T47D (cell line): ENCODE measurements at regions not wholly inside any gene's neighbourhood (a gene's known extent, or its start where the extent isn't known, plus 50 kb on each side); places are given as distances from the start of the nearest gene placed in this dataset.
"Not testable (repeated sequence)": the region's sequence is repeated elsewhere in the genome, so short reads cannot be mapped to it uniquely, and the experiment has no call there.

Source experiments
- DNase-seq, 2 experiments: peaks; one replicate each; pipeline versions ENCODE4 v3.0.0 to v3.0.0-alpha.2; 2011 to 2012; ENCODE audit warnings: low read depth in 1 of 2, low spot score in 1 of 2
- JUND ChIP-seq: IDR thresholded peaks from 2 replicates; pipeline ENCODE4 v1.6.1; 2012; ENCODE audit warnings: low read depth
- in situ Hi-C: cut with HindIII; loops from 2 replicates; pipeline ENCODE4 v1.10.0; 2016; ENCODE audit warnings: low sequenced_read_pairs, low pct_unique_long_range_greater_than_20kb

DNA sequence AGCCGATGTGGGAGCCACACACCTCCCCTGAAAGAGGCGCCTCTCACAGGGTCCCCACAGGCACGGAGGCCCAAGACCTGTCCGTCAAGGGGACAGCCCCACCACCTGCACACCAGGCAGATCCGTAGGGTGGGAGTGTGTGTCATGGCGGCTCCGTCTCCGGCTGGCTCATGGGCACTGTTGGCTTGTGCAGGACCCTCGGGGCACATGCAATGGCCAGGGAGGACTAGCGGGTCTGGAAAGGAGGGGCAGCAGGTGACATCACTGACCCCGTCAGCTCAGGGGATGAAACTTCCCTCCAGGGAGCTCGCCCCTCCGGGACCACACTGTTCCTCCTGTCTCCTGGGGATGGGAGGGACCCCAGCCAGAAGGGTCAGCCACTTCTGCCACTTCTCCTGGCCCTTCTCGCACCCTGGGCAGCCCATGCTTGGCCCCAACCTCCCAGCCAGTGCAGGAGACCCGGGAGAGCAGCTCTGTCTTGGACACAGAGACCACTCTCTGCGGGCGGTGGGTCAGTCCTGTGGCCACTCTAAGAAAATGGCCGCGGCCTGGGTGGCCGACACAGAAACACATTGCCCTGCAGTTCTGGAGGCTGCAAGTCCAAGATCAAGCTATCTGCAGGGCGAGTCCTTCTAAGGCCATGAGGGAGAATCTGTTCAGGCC, 75.1 kb upstream of the TWIST2 start:
- no peak for DNase-seq
- TF ChIP-seq JUND, result no peak
- in situ Hi-C loops, result no loop called here

GRCh38 chr2:238773472-238773871, 74.4 kb upstream of the TWIST2 start:
- no peak for TF ChIP-seq JUND
- DNase-seq, result no peak
- in situ Hi-C loops, result no loop called here

DNA sequence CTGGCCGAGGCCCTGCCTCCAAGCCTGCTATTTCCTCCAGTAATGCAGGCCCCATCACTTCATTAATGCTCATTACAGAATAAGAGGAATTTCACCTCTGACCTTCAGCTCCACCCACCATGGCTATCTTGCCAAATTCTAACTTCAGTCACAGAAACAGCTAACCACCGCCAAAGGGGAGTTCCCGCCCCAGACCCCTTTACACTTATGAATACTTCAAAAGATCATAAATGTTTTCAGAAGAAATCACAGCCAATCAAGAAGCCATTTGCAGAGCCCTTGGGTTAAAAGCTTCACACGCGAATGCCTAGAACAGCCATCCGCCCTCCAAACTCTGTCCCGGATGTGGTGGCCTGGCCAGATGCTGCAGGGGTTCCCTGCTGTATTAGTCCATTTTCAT, 73.8 kb upstream of the TWIST2 start:
- TF ChIP-seq JUND, result no peak
- in situ Hi-C loops, result no loop called here
- DNase-seq, result no peak

DNA sequence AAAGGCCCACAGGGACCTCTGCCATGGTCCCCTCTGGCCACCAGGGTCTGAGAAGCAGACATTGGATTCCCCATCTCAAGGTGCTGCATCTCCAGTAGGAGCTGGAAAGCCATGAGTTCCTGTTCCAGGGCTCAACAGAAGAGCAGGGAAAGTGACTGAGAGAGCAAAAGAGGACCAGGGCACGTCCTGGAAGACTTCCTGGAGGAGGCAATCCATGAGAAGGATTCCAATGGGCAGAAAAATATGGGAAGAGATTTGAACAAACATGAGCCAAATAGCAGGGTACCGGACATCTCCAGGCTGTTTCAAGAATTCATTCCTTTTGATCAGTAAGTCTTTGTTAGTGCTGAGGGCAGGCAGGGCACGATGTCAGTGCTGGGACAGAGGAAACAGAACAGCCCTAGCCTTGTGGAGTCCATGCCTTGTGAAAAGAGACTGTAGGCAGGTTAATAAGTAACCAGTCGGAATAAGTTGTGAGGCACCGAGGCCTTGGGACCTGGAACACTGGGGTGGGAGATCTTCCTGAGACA, 72.8 kb upstream of the TWIST2 start:
- no peak for DNase-seq
- in situ Hi-C loops, result no loop called here
- no peak for TF ChIP-seq JUND

DNA sequence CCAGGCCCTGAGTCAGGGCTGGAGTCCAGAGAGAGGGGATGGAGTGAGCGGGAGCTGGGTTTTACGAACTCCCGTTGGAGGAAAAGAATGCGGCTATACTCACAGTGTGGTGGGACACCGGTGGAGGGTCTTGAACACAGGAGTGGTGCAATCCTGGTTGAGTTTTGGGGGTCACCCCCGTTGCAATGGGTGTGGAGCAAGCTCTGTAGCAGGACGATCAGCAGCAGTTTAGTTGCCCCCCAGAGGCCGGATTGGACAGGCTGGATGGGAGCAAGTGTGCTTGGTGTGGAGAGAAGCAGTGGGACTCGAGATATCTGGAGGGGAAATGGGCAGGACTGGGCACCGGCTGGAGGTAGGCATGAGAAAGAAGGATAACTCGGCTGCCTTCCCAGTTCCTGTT, 72.3 kb upstream of the TWIST2 start:
- in situ Hi-C loops, result no loop called here

GRCh38 chr2:238776003-238776760, 71.7 kb upstream of the TWIST2 start:
- DNase-seq, result no peak
- in situ Hi-C loops, result no loop called here
- TF ChIP-seq JUND, result no peak

More for the DNA sequence above, 72.3 kb upstream of the TWIST2 start:
- no peak for DNase-seq
- TF ChIP-seq JUND, result no peak

DNA sequence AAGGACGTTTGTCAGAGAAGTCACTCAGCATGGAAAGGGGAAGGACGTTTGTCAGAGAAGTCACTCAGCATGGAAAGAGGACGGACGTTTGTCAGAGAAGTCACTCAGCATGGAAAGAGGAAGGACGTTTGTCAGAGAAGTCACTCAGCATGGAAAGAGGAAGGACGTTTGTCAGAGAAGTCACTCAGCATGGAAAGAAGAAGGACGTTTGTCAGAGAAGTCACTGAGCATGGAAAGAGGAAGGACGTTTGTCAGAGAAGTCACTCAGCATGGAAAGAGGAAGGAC, 71.2 kb upstream of the TWIST2 start:
- in situ Hi-C loops, DNase-seq: not testable (repeated sequence)

DNA sequence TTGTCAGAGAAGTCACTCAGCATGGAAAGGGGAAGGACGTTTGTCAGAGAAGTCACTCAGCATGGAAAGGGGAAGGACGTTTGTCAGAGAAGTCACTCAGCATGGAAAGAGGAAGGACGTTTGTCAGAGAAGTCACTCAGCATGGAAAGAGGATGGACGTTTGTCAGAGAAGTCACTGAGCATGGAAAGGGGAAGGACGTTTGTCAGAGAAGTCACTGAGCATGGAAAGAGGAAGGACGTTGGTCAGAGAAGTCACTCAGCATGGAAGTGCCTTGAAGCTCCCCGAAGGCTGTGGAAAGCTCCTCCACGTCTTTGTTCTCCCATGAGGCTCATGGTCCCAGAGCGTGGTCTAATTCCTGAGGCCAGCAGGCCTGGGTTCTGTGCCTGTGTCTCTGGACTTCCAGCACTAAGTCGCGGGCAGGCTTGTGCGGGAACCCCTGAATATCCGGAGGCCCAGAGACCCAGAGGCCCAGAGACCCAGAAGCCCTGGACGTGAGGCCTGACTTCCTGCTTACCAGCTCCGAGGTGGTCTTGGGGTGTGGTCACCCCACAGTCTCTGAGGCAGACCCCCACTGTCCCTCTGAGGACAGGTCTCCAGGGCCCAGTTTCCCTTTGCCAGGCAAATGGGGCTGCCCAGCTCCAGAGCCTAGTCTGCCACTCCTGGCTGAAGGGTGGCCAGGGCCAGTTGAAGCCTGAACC, 70.4 kb upstream of the TWIST2 start:
- DNase-seq, result no peak
- no peak for TF ChIP-seq JUND
- in situ Hi-C loops, result no loop called here

- no peak for TF ChIP-seq JUND
- in situ Hi-C loops, result no loop called here
- peak; percentile 50 to 67 for DNase-seq
Measured at GRCh38 chr2:238784671-238785527, 63.0 kb upstream of the TWIST2 start.

- TF ChIP-seq JUND, result no peak
- no peak for DNase-seq
- in situ Hi-C loops, result no loop called here
Measured at GRCh38 chr2:238785528-238785860, 62.4 kb upstream of the TWIST2 start.

- no peak for DNase-seq
- no peak for TF ChIP-seq JUND
- in situ Hi-C loops, result no loop called here
Measured at GRCh38 chr2:238786379-238786778, 61.5 kb upstream of the TWIST2 start.

GRCh38 chr2:238786792-238787490, 60.9 kb upstream of the TWIST2 start:
- no peak for DNase-seq
- no peak for TF ChIP-seq JUND
- in situ Hi-C loops, result no loop called here
